Heart left ventricle (tissue), 16 donors: ENCODE measurements at regions not wholly inside any gene's neighbourhood (a gene's known extent, or its start where the extent isn't known, plus 50 kb on each side); places are given as distances from the start of the nearest gene placed in this dataset.

Experiments used
- ATAC-seq, 4 donors: fragments of 200-7000 bp; cut with Tn5 transposase; one replicate each; pipeline ENCODE4 v1.9.1; 2020 to 2022; ENCODE audit warnings: moderate library complexity in 4 of 4, mild to moderate bottlenecking in 3 of 4, moderate number of reproducible peaks in 1 of 4
- DNase-seq, 5 donors: peaks; one replicate each; pipeline ENCODE4 v3.0.0-alpha.2; 2020
- H3K27ac ChIP-seq, 12 donors: fragments of 200-600 bp; sonication (generic) in 4 of 12; one replicate each; pipeline versions ENCODE4 v1.5.0 to v1.8.0; 2016 to 2022; ENCODE audit warnings: mild to moderate bottlenecking in 2 of 12
- H3K27me3 ChIP-seq, 9 donors: fragments of 200-600 bp; sonication (generic) in 2 of 9; one replicate each; pipeline versions ENCODE4 v1.5.1 to v1.8.0; 2016 to 2022; ENCODE audit warnings: mild to moderate bottlenecking in 3 of 9
- H3K36me3 ChIP-seq, 9 donors: fragments of 200-600 bp; sonication (generic) in 2 of 9; one replicate each; pipeline versions ENCODE4 v1.5.0 to v1.8.0; 2018 to 2022; ENCODE audit warnings: mild to moderate bottlenecking in 2 of 9
- H3K4me1 ChIP-seq, 12 donors: fragments of 200-600 bp; sonication (generic) in 4 of 12; one replicate each; pipeline versions ENCODE4 v1.5.0 to v1.8.0; 2016 to 2022; ENCODE audit warnings: mild to moderate bottlenecking in 3 of 12
- H3K4me3 ChIP-seq, 12 donors: fragments of 200-600 bp; sonication (generic) in 4 of 12; one replicate each; pipeline versions ENCODE4 v1.5.0 to v1.8.0; 2017 to 2022; ENCODE audit warnings: mild to moderate bottlenecking in 9 of 12, moderate library complexity in 4 of 12
- H3K9me3 ChIP-seq, 12 donors: fragments of 200-600 bp; sonication (generic) in 4 of 12; one replicate each; pipeline versions ENCODE4 v1.5.0 to v1.8.0; 2016 to 2022; ENCODE audit warnings: mild to moderate bottlenecking in 1 of 12
- POLR2A ChIP-seq, 2 donors: fragments of 450-650 bp; IDR thresholded peaks; one replicate each; pipeline ENCODE4 v1.6.1; 2017; ENCODE audit warnings: antibody characterized with exemption in 2 of 2, mild to moderate bottlenecking in 2 of 2, moderate library complexity in 2 of 2
- WGBS, 4 donors: extraction: QIAGEN DNeasy Blood & Tissue Kit in 2 of 4; methylation state at CpG; one replicate each; pipeline versions ENCODE4 v1.1.5 to v1.1.7; 2013 to 2018; 5-methylcytosine and 5-hydroxymethylcytosine counted together
- intact Hi-C, 10 donors: fragments of 100-400 bp; cut with DNase I; formaldehyde crosslinking; loops; one replicate each; pipeline versions ENCODE4 v1.11.1 to v1.14.2; 2022
- TF ChIP-seq, protein P1 (sequence below), 12 donors: fragments of 200-600 bp; sonication (generic) in 4 of 12; IDR thresholded peaks; one replicate each; pipeline versions ENCODE4 v1.5.0 to v1.8.0; 2018 to 2022; ENCODE audit warnings: antibody characterized with exemption in 12 of 12, mild to moderate bottlenecking in 5 of 12
- donor health status: ischemic (EF 13 %, LVEDD 7.1; RV severe dilation, severe dysfunction).
- donor health status: healthy with polysubstance abuse.
- donor health status: DM: no; HTN: yes; CAD: no.
- donor health status: DM: no; HTN: no; CAD: no.
- donor health status: ischemic (EF 25% LVEDD 6.9; RV normal size, moderate dysfunction).
- donor health status: ischemic (EF 25% LVEDD 5.7; RV mildly dilated, moderate dysfunction).
- donor health status: healthy.
- donor health status: DM: yes; HTN: yes; CAD: no.
- donor health status: ischemic (EF 35%, LVEDD 5.7; RV mildly dilated, moderate dysfunction).
- donor health status: nonischemic (EF 11% LVEDD 7.7; RV severe dilation, severe dysfunction).
- donor health status: DM: yes; HTN: yes; CAD: no.
- donor health status: PGD.
- donor health status: ischemic (EF 29% LVEDD 5.4; RV normal size, mild dysfunction).
- donor health status: nonischemic (EF 23%, LVEDD 6.1; RV moderate dilation, normal function).

DNA sequence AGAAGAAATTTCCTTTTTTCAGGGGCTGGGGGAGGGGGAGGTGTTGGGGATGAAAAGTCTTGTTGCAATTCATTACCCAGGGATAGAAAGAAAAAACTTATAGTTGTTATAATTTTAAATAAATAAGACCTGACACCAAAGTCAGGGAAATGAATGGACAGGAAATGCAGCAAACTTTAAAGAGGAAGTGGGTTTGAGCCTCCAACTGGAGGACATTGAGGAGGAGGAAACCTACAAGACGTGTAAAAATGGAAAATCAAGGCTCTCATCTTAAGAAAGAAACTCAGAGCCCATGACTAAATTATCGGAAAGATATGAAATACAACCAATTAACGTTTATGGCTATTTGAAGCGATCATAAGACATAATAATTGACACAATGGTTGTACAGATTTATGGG, 54.4 kb downstream of the NIBAN1 start:
- TF ChIP-seq POLR2A (IDR thresholded peaks at IDR 0.05): no peak
- peaks cover 0 to 4% (median 0%) of the 10 kb centered on the region in 12 donors for H3K9me3 ChIP-seq
- H3K36me3 ChIP-seq: no peaks in the 10 kb centered on the region
- H3K4me3 ChIP-seq: no peak overlapping the region
- DNase-seq (no peak), ATAC-seq (no peak)
- peaks cover 0 to 36% (median 11%) of the 10 kb centered on the region in 12 donors for H3K4me1 ChIP-seq
- no peaks in the 10 kb centered on the region for H3K27me3 ChIP-seq
- H3K27ac ChIP-seq: no peak overlapping the region
- intact Hi-C loops: no loop called here
- 79 to 83% (median 81%) methylated on average over 4 of the region's 4 CpGs for WGBS, 4 donors

DNA sequence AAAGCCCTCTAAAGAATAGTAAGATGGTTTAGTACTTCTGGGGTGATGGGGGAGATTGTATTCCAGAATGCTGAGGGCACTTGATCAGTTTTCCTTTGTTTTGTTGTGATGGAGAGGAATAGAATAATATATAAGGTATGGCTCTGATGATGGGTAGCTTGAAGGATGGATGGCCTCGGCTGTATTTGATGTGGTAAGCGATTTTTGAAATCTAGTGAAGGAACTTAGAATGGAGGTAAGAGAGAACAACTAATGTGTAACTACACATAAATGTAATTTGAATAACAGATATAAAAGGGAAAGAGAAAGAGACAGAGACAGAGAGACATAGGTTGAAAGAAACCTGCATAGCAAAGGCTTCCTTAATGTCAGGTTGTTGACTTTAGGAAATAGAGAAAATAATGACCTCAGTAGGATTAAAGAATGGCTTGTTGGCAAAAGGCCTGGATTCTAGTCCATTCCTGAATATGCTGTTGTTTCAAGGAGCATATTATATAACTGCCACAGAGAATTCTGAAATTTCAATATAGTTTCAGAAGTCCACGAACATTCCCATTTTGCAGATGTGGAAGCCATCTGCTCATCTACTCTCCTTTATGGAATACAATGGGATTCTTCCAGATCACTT, 58.7 kb downstream of the NIBAN1 start:
- no peaks in the 10 kb centered on the region for H3K36me3 ChIP-seq
- peak overlapping the region in 4 of 12 donors; percentile 3 to 42 (median 12) for H3K27ac ChIP-seq
- no peak for DNase-seq
- no peaks in the 10 kb centered on the region for H3K9me3 ChIP-seq
- intact Hi-C loops: no loop called here
- H3K4me1 ChIP-seq: peaks cover 0 to 63% (median 23%) of the 10 kb centered on the region in 12 donors
- H3K27me3 ChIP-seq: no peaks in the 10 kb centered on the region
- H3K4me3 ChIP-seq: no peak overlapping the region
- ATAC-seq: no peak
- WGBS, 4 donors: 86 to 89% (median 87%) methylated on average over 3 of the region's 3 CpGs
- TF ChIP-seq, protein P1, sequence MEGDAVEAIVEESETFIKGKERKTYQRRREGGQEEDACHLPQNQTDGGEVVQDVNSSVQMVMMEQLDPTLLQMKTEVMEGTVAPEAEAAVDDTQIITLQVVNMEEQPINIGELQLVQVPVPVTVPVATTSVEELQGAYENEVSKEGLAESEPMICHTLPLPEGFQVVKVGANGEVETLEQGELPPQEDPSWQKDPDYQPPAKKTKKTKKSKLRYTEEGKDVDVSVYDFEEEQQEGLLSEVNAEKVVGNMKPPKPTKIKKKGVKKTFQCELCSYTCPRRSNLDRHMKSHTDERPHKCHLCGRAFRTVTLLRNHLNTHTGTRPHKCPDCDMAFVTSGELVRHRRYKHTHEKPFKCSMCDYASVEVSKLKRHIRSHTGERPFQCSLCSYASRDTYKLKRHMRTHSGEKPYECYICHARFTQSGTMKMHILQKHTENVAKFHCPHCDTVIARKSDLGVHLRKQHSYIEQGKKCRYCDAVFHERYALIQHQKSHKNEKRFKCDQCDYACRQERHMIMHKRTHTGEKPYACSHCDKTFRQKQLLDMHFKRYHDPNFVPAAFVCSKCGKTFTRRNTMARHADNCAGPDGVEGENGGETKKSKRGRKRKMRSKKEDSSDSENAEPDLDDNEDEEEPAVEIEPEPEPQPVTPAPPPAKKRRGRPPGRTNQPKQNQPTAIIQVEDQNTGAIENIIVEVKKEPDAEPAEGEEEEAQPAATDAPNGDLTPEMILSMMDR (IDR thresholded peaks at IDR 0.05): no peak
- TF ChIP-seq POLR2A (IDR thresholded peaks at IDR 0.05): no peak

DNA sequence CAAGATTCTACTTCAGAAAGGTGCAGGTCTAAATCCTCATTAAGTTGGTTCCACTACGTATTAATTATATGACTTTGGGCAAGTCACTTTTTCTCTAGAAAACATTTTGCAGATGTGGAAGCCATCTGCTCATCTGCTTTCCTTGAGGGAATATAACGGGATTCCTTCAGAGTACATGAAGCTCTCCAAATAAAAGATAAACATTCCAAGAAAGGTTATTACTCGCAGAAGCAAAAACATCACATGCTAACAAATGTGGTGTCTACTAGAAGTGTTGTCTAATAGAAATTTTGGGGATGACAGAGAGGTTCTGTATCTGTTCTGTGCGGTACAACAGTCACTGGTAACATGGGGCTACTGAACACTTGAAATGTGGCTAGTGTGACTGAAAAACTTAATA, 60.2 kb downstream of the NIBAN1 start:
- peak overlapping the region in 5 of 12 donors; percentile 3 to 51 (median 42) for H3K27ac ChIP-seq
- no peaks in the 10 kb centered on the region for H3K36me3 ChIP-seq
- H3K9me3 ChIP-seq: no peaks in the 10 kb centered on the region
- intact Hi-C loops: no loop called here
- H3K4me1 ChIP-seq: peaks cover 0 to 65% (median 25%) of the 10 kb centered on the region in 12 donors
- TF ChIP-seq, protein P1 (IDR thresholded peaks at IDR 0.05): no peak
- TF ChIP-seq POLR2A (IDR thresholded peaks at IDR 0.05): no peak
- no peak overlapping the region for H3K4me3 ChIP-seq
- no peaks in the 10 kb centered on the region for H3K27me3 ChIP-seq
- WGBS, 4 donors: 65 to 78% (median 67%) methylated on average over 4 of the region's 4 CpGs
- DNase-seq (no peak), ATAC-seq (peak in 2 of 4 donors; percentile 42 to 52)

DNA sequence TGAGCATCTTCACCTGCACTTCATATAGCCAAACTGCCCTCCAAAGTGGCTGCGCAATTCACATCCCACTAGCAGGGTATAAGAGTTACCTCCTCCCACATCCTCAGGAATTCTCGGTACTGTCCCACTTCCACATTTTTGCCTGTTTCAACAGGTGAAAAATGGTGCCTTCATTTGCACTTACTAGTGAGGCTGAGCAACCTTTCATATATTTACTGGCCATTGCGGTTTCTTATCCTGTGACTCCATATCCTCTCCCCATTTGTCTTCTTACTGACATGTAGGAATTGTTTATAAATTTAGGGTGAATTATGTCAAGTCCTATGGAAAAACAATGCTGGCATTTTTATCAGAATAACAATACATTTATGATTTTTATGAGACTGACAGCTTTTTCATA, 61.9 kb downstream of the NIBAN1 start:
- ATAC-seq: no peak
- intact Hi-C loops: no loop called here
- peaks cover 0 to 73% (median 32%) of the 10 kb centered on the region in 12 donors for H3K4me1 ChIP-seq

More for the DNA sequence above, 61.9 kb downstream of the NIBAN1 start:
- Histone ChIP-seq H3K27me3 (no peaks in the 10 kb centered on the region), H3K9me3 (no peaks in the 10 kb centered on the region), H3K36me3 (no peaks in the 10 kb centered on the region), H3K27ac (no peak overlapping the region), H3K4me3 (no peak overlapping the region)
- no peak for TF ChIP-seq POLR2A (IDR thresholded peaks at IDR 0.05)
- TF ChIP-seq, protein P1 (IDR thresholded peaks at IDR 0.05): no peak
- DNase-seq: no peak
- WGBS, 4 donors: 80 to 93% (median 88%) methylated on average over 3 of the region's 3 CpGs
